Activated CD4-positive, alpha-beta T cell treated with anti-CD3 and anti-CD28 coated beads, Interleukin-2, amount 10 ng/mL, durations not matched to agents 7 days and 5 days (primary cell): ENCODE measurements at regions not wholly inside any gene's neighbourhood (a gene's known extent, or its start where the extent isn't known, plus 50 kb on each side); places are given as distances from the start of the nearest gene placed in this dataset.
"Not testable (repeated sequence)": the region's sequence is repeated elsewhere in the genome, so short reads cannot be mapped to it uniquely, and the experiment has no call there.

Experiments
- CTCF ChIA-PET: fragments of 350-600 bp; sonication (Branson Sonifier 250); formaldehyde crosslinking; loops from one replicate; lab custom pipeline; 2021; ENCODE audit warnings: antibody characterized with exemption; lab: Charles Lee
- POLR2A ChIA-PET: fragments of 350-600 bp; sonication (Branson Sonifier 250); formaldehyde crosslinking; loops from one replicate; lab custom pipeline; 2021; ENCODE audit warnings: antibody characterized with exemption; lab: Charles Lee
- DNase-seq: peaks from one replicate; pipeline ENCODE4 v3.0.0-alpha.2; 2020
- H3K27ac Mint-ChIP-seq: one replicate; pipeline ENCODE4 v1.8.0; 2021; ENCODE audit warnings: mild to moderate bottlenecking, moderate library complexity, mixed read lengths
- H3K27me3 Mint-ChIP-seq: one replicate; pipeline ENCODE4 v1.8.0; 2021; ENCODE audit warnings: mixed read lengths
- H3K36me3 Mint-ChIP-seq: one replicate; pipeline ENCODE4 v1.8.0; 2021; ENCODE audit warnings: low read depth, mixed read lengths
- H3K4me1 Mint-ChIP-seq: one replicate; pipeline ENCODE4 v1.8.0; 2021; ENCODE audit warnings: mixed read lengths
- H3K4me3 Mint-ChIP-seq: one replicate; pipeline ENCODE4 v1.8.0; 2021; ENCODE audit warnings: mild to moderate bottlenecking, moderate library complexity, mixed read lengths
- H3K9me3 Mint-ChIP-seq: one replicate; pipeline ENCODE4 v1.8.0; 2021; ENCODE audit warnings: mixed read lengths

- Mint-ChIP-seq H3K4me1 (no peaks in the 10 kb centered on the region), H3K27ac (no peak overlapping the region), H3K9me3 (no peaks in the 10 kb centered on the region), H3K27me3 (no peaks in the 10 kb centered on the region), H3K36me3 (no peaks in the 10 kb centered on the region), H3K4me3 (no peak overlapping the region)
- ChIA-PET POLR2A (no interaction called here), CTCF (no interaction called here)
- DNase-seq: no peak
Observed at GRCh38 chr5:10122076-10122726, 127.5 kb downstream of the ATPSCKMT start.

- Mint-ChIP-seq H3K36me3 (no peaks in the 10 kb centered on the region), H3K9me3 (no peaks in the 10 kb centered on the region)
- POLR2A ChIA-PET: no interaction called here
Observed at GRCh38 chr5:10120934-10121333, 128.8 kb downstream of the ATPSCKMT start.

GRCh38 chr5:10118150-10118549, 131.5 kb downstream of the ATPSCKMT start:
- ChIA-PET CTCF (no interaction called here), POLR2A (no interaction called here)
- Mint-ChIP-seq H3K4me3 (no peak overlapping the region), H3K27ac (no peak overlapping the region), H3K9me3 (no peaks in the 10 kb centered on the region), H3K27me3 (no peaks in the 10 kb centered on the region), H3K4me1 (no peaks in the 10 kb centered on the region), H3K36me3 (no peaks in the 10 kb centered on the region)
- DNase-seq: no peak

More at GRCh38 chr5:10120934-10121333, 128.8 kb downstream of the ATPSCKMT start:
- no peaks in the 10 kb centered on the region for H3K27me3 Mint-ChIP-seq
- no peak overlapping the region for H3K4me3 Mint-ChIP-seq
- CTCF ChIA-PET: no interaction called here
- H3K27ac Mint-ChIP-seq: no peak overlapping the region
- DNase-seq: no peak
- H3K4me1 Mint-ChIP-seq: no peaks in the 10 kb centered on the region

DNA sequence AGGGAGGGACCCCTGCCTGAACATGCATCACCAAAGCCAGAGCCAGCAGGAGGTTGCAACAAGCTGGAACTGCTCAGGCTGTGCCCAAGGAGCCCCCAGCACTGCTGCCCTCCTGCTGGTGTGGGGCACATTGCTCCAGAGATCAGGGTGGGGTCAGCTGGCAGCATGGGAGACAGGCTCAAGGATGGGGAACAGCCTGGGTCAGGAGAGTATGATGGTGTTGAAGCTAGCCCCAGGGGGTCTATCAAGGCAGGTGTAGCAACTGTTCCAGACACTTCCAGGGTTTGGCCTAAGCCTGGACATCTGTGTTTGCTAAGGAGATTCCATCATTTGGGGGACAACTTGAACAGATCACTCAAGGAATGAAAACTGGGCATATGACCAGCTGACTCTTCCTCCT, 133.1 kb downstream of the ATPSCKMT start:
- no peaks in the 10 kb centered on the region for H3K36me3 Mint-ChIP-seq
- ChIA-PET CTCF (no interaction called here), POLR2A (no interaction called here)
- no peak for DNase-seq
- no peaks in the 10 kb centered on the region for H3K9me3 Mint-ChIP-seq
- no peak overlapping the region for H3K4me3 Mint-ChIP-seq
- H3K4me1 Mint-ChIP-seq: peaks cover 2% of the 10 kb centered on the region
- H3K27ac Mint-ChIP-seq: no peak overlapping the region
- H3K27me3 Mint-ChIP-seq: no peaks in the 10 kb centered on the region

GRCh38 chr5:10115669-10116068, 134.0 kb downstream of the ATPSCKMT start:
- CTCF ChIA-PET: no interaction called here
- DNase-seq: no peak
- Mint-ChIP-seq H3K27me3 (no peaks in the 10 kb centered on the region), H3K36me3 (no peaks in the 10 kb centered on the region), H3K9me3 (no peaks in the 10 kb centered on the region), H3K27ac (no peak overlapping the region), H3K4me1 (peaks cover 2% of the 10 kb centered on the region), H3K4me3 (no peak overlapping the region)
- POLR2A ChIA-PET: no interaction called here

DNA sequence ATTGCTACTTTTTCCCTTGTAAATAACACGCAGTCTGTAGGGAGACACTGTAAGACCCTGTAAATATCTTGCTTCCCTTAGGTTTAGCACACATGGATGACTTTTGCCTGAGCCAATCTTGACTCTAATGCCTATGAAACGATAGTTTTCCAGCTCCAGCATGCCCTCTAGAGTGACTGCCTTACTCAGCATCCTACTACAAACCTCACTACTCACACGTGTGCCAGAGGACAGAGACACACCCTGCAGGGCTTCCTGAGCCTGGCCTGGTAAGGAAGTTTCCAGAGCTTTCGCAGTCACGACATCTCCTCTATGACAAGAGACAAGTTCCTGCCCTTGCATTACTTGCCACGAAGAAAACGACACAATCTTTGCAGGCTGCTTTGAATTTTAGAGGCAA, 138.1 kb downstream of the ATPSCKMT start:
- DNase-seq: no peak

DNA sequence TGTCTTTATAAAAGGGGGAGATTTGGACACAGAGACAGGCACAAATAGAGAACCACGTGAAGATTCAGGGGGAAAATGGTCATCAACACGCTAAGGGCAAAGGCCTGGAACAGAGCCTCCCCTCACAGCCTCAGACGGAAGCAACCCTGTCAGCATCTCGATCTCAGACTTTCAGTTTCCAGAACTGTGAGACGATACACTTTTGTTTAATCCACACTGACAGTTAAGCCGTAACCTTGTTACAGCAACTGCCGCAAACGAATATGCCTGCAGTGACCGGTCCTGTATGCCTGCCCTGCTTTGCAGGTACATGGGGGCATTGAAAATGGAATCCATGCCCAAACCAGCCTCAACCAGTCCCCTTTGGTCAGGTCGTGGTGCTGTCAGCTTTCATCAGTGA, 139.5 kb downstream of the ATPSCKMT start:
- no peak overlapping the region for H3K4me3 Mint-ChIP-seq
- no peaks in the 10 kb centered on the region for H3K36me3 Mint-ChIP-seq

More for the DNA sequence above, 138.1 kb downstream of the ATPSCKMT start:
- Mint-ChIP-seq H3K4me1 (peaks cover 2% of the 10 kb centered on the region), H3K36me3 (no peaks in the 10 kb centered on the region), H3K9me3 (no peaks in the 10 kb centered on the region), H3K27ac (no peak overlapping the region), H3K4me3 (no peak overlapping the region), H3K27me3 (no peaks in the 10 kb centered on the region)
- POLR2A ChIA-PET: no interaction called here
- CTCF ChIA-PET: no interaction called here

DNA sequence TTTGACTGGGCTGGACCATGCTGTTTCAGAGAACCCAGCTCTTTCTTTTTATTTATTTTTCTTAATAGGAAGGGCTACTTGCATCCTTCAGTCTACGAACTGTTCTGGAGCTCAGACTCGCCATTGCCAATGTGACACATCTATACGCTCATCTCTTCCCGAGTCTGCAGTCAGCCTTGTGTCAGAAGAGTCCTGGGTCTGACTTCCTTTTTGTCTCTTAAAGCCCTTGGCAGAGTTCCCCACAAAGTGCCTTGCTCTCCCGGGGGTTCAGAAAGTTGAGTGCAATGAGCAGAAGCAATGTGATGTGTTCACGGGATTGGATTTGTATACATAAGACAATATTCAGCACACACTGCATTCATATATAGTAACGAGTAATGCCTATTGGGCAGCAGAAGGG, 140.4 kb downstream of the ATPSCKMT start:
- POLR2A ChIA-PET: no interaction called here
- H3K27ac Mint-ChIP-seq: no peak overlapping the region
- no peaks in the 10 kb centered on the region for H3K9me3 Mint-ChIP-seq
- H3K27me3 Mint-ChIP-seq: no peaks in the 10 kb centered on the region
- no peak for DNase-seq
- CTCF ChIA-PET: no interaction called here
- H3K36me3 Mint-ChIP-seq: no peaks in the 10 kb centered on the region
- H3K4me1 Mint-ChIP-seq: peaks cover 2% of the 10 kb centered on the region
- H3K4me3 Mint-ChIP-seq: no peak overlapping the region

More for the DNA sequence above, 139.5 kb downstream of the ATPSCKMT start:
- Mint-ChIP-seq H3K4me1 (peaks cover 2% of the 10 kb centered on the region), H3K27me3 (no peaks in the 10 kb centered on the region), H3K27ac (no peak overlapping the region), H3K9me3 (no peaks in the 10 kb centered on the region)
- ChIA-PET CTCF (no interaction called here), POLR2A (no interaction called here)
- no peak for DNase-seq

DNA sequence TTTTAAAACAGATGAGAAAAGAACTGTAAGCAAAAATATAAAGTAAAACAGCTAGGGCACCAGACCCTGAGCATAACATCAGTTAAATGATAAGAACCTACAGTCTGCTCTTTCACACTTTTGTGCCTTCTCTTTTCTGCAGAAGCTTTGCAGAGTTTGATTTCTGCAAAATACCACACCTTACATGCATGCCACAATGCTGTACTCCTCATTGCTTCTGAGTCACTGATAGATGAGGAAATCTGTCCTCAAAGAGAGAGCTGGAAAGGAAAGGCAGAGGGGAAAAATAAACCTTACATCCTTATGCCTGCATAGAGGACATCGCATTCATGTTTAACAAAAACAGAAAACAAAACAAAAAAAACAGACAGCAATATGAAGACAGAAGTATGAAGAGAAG, 142.9 kb downstream of the ATPSCKMT start:
- ChIA-PET CTCF (no interaction called here), POLR2A (no interaction called here)
- Mint-ChIP-seq H3K4me3 (no peak overlapping the region), H3K36me3 (no peaks in the 10 kb centered on the region), H3K27me3 (no peaks in the 10 kb centered on the region), H3K4me1 (peaks cover 2% of the 10 kb centered on the region), H3K9me3 (no peaks in the 10 kb centered on the region), H3K27ac (no peak overlapping the region)
- no peak for DNase-seq

DNA sequence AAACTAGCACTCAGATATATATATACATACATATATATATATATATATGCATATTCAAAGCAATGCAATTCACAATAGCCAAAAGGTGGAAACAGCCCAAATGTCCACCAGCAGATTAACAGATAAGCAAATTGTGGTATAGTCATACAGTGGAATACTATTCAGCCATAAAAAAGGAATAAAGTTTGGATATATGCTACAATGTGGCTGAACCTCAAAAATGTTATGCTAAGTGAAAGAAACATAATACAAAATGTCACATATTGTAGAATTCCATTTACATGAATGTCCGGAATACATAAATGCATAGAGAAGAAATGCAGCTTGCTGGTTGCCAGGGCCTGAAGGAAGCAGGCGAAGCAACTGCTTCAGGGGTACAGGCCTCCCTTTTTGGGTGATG, 143.4 kb downstream of the ATPSCKMT start:
- H3K27me3 Mint-ChIP-seq: no peaks in the 10 kb centered on the region
- no peaks in the 10 kb centered on the region for H3K4me1 Mint-ChIP-seq
- POLR2A ChIA-PET: no interaction called here
- H3K9me3 Mint-ChIP-seq: no peaks in the 10 kb centered on the region
- no peaks in the 10 kb centered on the region for H3K36me3 Mint-ChIP-seq
- DNase-seq: no peak
- no peak overlapping the region for H3K27ac Mint-ChIP-seq
- no peak overlapping the region for H3K4me3 Mint-ChIP-seq
- CTCF ChIA-PET: no interaction called here

DNA sequence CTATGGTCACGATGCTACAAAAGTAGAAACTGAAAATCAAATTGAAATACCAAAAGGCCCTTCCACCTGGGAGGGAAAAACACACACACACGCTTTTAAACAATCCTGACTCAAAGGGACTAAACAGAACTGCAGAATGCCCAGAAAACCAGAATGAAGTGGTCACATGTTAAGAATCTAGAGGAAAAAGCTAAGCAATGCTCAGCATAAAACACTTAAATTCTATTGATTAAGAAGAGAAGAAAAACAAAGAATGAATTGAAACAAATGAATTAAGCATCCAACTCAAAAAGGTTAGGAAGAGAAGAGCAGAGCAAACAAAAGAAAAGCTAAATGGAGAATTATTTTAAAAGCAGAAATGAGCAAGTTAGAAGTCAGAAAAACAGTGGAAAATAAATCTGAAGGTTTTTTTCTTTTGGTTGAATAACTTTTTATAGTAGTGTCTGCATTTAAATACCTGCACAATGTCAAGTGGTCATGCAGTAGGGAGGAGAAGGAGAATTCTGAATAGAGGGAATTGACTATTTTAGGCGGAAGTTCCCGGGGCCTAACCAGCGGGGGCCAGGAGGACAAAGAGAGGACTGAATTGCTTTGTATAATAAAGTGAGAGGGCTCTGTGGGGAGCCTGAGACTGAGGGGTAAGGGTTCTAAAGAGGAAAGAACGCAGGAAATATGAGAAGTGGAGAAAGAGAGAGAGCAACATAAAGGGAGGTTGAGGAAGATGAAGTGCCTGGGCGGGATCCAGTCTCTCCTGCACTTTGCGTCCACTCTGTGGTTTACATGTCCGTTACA, 146.8 kb downstream of the ATPSCKMT start:
- DNase-seq: no peak
- Mint-ChIP-seq H3K4me1 (no peaks in the 10 kb centered on the region), H3K27ac (no peak overlapping the region), H3K9me3 (peaks cover 9% of the 10 kb centered on the region), H3K4me3 (no peak overlapping the region), H3K36me3 (no peaks in the 10 kb centered on the region), H3K27me3 (no peaks in the 10 kb centered on the region)
- POLR2A ChIA-PET: no interaction called here
- CTCF ChIA-PET: no interaction called here

DNA sequence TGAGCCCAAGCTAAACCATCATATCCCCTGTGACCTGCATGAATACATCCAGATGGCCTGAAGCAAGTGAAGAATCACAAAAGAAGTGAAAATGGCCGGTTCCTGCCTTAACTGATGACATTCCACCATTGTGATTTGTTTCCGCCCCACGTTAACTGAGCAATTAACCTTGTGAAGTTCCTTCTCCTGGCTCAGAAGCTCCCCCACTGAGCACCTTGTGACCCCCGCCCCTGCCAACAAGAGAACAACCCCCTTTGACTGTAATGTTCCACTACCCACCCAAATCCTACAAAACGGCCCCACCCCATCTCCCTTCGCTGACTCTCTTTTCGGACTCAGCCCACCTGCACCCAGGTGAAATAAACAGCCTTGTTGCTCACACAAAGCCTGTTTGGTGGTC, 147.5 kb downstream of the ATPSCKMT start:
- H3K27me3 Mint-ChIP-seq, H3K4me3 Mint-ChIP-seq, CTCF ChIA-PET, H3K36me3 Mint-ChIP-seq, H3K4me1 Mint-ChIP-seq, DNase-seq, H3K9me3 Mint-ChIP-seq, H3K27ac Mint-ChIP-seq: not testable (repeated sequence)
- POLR2A ChIA-PET: interaction anchor here (0.6 kb wide), 1 partner anchor 17 kb away, joined by 3 read pairs; no protein-coding TSS in a partner anchor

DNA sequence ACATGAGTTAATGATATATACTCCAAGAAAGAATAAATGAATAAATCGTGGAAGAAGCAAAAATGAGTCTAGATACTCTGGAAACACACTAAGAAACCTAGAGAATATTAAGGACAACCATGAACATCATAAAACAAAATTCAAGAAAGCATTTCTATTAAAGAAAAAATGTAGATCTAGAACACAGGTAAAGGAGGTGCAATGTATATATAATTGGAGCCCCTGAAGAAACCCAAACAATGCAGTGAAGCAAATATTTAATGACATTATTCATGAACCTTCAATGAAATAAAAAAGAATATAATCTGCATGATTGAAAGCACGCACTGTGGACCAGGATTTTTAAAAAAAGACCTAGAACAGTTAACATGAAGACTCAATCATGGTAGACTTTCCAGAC, 150.1 kb downstream of the ATPSCKMT start:
- H3K36me3 Mint-ChIP-seq: no peaks in the 10 kb centered on the region
- DNase-seq: no peak

More for the DNA sequence above, 150.1 kb downstream of the ATPSCKMT start:
- POLR2A ChIA-PET: no interaction called here
- H3K4me1 Mint-ChIP-seq: no peaks in the 10 kb centered on the region
- H3K27ac Mint-ChIP-seq: no peak overlapping the region
- H3K9me3 Mint-ChIP-seq: peaks cover 12% of the 10 kb centered on the region
- CTCF ChIA-PET: no interaction called here
- H3K27me3 Mint-ChIP-seq: no peaks in the 10 kb centered on the region
- no peak overlapping the region for H3K4me3 Mint-ChIP-seq
